DOHH2 (cell line): ENCODE measurements at regions not wholly inside any gene's neighbourhood (a gene's known extent, or its start where the extent isn't known, plus 50 kb on each side); places are given as distances from the start of the nearest gene placed in this dataset.

ENCODE experiments used
- H3F3A ChIP-seq: fragments of 200-600 bp; sonication (generic), shearing (Covaris generic); 2 replicates; pipeline ENCODE4 v1.6.0; 2016; ENCODE audit warnings: antibody characterized with exemption, mild to moderate bottlenecking; ENCODE audit not compliant: control insufficient read depth, insufficient read depth
- H3K27ac ChIP-seq: fragments of 200-600 bp; sonication (generic); 2 replicates; pipeline ENCODE4 v1.5.1; 2014; ENCODE audit warnings: low read depth, mild to moderate bottlenecking, low read length, moderate library complexity
- H3K27me3 ChIP-seq: fragments of 200-600 bp; sonication (generic); 2 replicates; pipeline ENCODE4 v1.6.1; 2014; ENCODE audit warnings: mild to moderate bottlenecking, low read length, mixed read lengths; ENCODE audit not compliant: control insufficient read depth
- H3K36me3 ChIP-seq: fragments of 200-600 bp; sonication (generic); 2 replicates; pipeline ENCODE4 v1.6.1; 2014; ENCODE audit warnings: mild to moderate bottlenecking, low read length, moderate library complexity, mixed read lengths; ENCODE audit not compliant: control insufficient read depth
- H3K4me1 ChIP-seq: fragments of 200-600 bp; sonication (generic); 2 replicates; pipeline ENCODE4 v1.6.1; 2014; ENCODE audit warnings: mild to moderate bottlenecking, low read length, mixed read lengths; ENCODE audit not compliant: control insufficient read depth
- H3K4me2 ChIP-seq: fragments of 200-600 bp; sonication (generic); 2 replicates; pipeline ENCODE4 v1.6.0; 2014; ENCODE audit warnings: mild to moderate bottlenecking, low read length, moderate library complexity
- H3K4me3 ChIP-seq: fragments of 200-600 bp; sonication (generic); 2 replicates; pipeline ENCODE4 v1.5.1; 2014; ENCODE audit warnings: mild to moderate bottlenecking, low read length, mixed read lengths
- H3K79me2 ChIP-seq: fragments of 200-600 bp; sonication (generic); 2 replicates; pipeline ENCODE4 v1.6.1; 2014; ENCODE audit warnings: mild to moderate bottlenecking, low read length, mixed read lengths; ENCODE audit not compliant: control insufficient read depth
- H3K9me2 ChIP-seq: fragments of 200-600 bp; sonication (generic); replicated peaks from 2 replicates; pipeline ENCODE4 v1.6.1; 2014; ENCODE audit warnings: mild to moderate bottlenecking, low read length, mixed read lengths; ENCODE audit not compliant: control insufficient read depth
- H3K9me3 ChIP-seq: fragments of 200-600 bp; sonication (generic); 2 replicates; pipeline ENCODE4 v1.6.1; 2014; ENCODE audit warnings: antibody characterized with exemption, low read length, mixed read lengths; ENCODE audit not compliant: control insufficient read depth, insufficient read depth
- H4K20me1 ChIP-seq: fragments of 200-600 bp; sonication (generic); 2 replicates; pipeline ENCODE4 v1.6.0; 2014; ENCODE audit warnings: low read depth, mild to moderate bottlenecking, antibody characterized with exemption, low read length, moderate library complexity; ENCODE audit not compliant: control insufficient read depth, insufficient read depth
- EZH2phosphoT487 ChIP-seq: fragments of 200-600 bp; sonication (generic); IDR thresholded peaks from 2 replicates; pipeline ENCODE4 v1.6.1; 2017; ENCODE audit warnings: borderline replicate concordance, mild to moderate bottlenecking, antibody characterized with exemption, low read length, moderate library complexity, mixed read lengths
- TF ChIP-seq, protein P1 (sequence below): fragments of 200-600 bp; sonication (generic); IDR thresholded peaks from one replicate; pipeline ENCODE4 v1.5.1; 2014; ENCODE audit warnings: antibody characterized with exemption, mild to moderate bottlenecking, low read depth, low read length; ENCODE audit not compliant: poor library complexity, severe bottlenecking

- Histone ChIP-seq H3K9me2 (no peaks in the 10 kb centered on the region), H3K36me3 (no peaks in the 10 kb centered on the region), H3F3A (no peaks in the 10 kb centered on the region), H3K4me2 (no peak overlapping the region), H4K20me1 (no peaks in the 10 kb centered on the region), H3K9me3 (no peaks in the 10 kb centered on the region), H3K4me1 (no peaks in the 10 kb centered on the region), H3K4me3 (no peak overlapping the region), H3K27me3 (peaks cover 22% of the 10 kb centered on the region), H3K79me2 (no peaks in the 10 kb centered on the region), H3K27ac (no peak overlapping the region)
- TF ChIP-seq EZH2phosphoT487 = no peak
- TF ChIP-seq, protein P1, sequence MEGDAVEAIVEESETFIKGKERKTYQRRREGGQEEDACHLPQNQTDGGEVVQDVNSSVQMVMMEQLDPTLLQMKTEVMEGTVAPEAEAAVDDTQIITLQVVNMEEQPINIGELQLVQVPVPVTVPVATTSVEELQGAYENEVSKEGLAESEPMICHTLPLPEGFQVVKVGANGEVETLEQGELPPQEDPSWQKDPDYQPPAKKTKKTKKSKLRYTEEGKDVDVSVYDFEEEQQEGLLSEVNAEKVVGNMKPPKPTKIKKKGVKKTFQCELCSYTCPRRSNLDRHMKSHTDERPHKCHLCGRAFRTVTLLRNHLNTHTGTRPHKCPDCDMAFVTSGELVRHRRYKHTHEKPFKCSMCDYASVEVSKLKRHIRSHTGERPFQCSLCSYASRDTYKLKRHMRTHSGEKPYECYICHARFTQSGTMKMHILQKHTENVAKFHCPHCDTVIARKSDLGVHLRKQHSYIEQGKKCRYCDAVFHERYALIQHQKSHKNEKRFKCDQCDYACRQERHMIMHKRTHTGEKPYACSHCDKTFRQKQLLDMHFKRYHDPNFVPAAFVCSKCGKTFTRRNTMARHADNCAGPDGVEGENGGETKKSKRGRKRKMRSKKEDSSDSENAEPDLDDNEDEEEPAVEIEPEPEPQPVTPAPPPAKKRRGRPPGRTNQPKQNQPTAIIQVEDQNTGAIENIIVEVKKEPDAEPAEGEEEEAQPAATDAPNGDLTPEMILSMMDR = no peak
Measured at GRCh38 chr11:10996678-10997077, 138.8 kb upstream of the ZBED5 start.

GRCh38 chr11:10993640-10994039 lies 135.8 kb upstream of the ZBED5 start:
- Histone ChIP-seq H4K20me1 (no peaks in the 10 kb centered on the region), H3K36me3 (no peaks in the 10 kb centered on the region), H3F3A (no peaks in the 10 kb centered on the region), H3K79me2 (no peaks in the 10 kb centered on the region), H3K4me2 (no peak overlapping the region), H3K9me2 (no peaks in the 10 kb centered on the region), H3K27me3 (peaks cover 16% of the 10 kb centered on the region; the same call in 1 of the 2 replicates), H3K27ac (no peak overlapping the region), H3K4me3 (no peak overlapping the region), H3K4me1 (no peaks in the 10 kb centered on the region), H3K9me3 (no peaks in the 10 kb centered on the region)
- no peak for TF ChIP-seq EZH2phosphoT487
- TF ChIP-seq, protein P1 = no peak

DNA sequence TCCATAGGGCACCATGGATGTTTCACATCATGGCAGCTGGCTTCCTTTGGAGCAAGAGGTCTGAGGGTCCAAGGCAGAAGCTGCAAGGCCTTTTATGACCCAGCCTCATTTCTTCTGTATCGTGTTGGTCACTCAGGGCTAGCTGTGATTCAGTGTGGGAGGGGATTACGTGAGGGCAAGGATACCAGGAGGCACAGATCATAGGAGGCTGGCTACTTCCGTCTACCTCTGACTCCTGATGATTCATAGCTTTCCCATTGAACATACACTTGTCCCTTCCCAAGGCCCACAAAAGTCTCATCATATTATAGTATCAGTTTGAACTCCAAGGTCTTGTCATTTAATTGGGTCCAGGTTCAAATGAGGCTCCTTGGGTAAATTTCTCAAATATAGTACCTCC lies 135.3 kb upstream of the ZBED5 start:
- Histone ChIP-seq H3F3A (no peaks in the 10 kb centered on the region), H3K4me3 (no peak overlapping the region), H3K27ac (no peak overlapping the region), H4K20me1 (no peaks in the 10 kb centered on the region), H3K4me2 (no peak overlapping the region), H3K9me3 (no peaks in the 10 kb centered on the region), H3K36me3 (no peaks in the 10 kb centered on the region), H3K9me2 (no peaks in the 10 kb centered on the region), H3K79me2 (no peaks in the 10 kb centered on the region), H3K4me1 (no peaks in the 10 kb centered on the region), H3K27me3 (peaks cover 12% of the 10 kb centered on the region; the same call in 1 of the 2 replicates)
- no peak for TF ChIP-seq EZH2phosphoT487
- TF ChIP-seq, protein P1 = no peak
